ENCODE measurements at regions not wholly inside any gene's neighbourhood (a gene's known extent, or its start where the extent isn't known, plus 50 kb on each side); places are given as distances from the start of the nearest gene placed in this dataset.

- peaks cover 2 to 30% (median 10%) of the 10 kb centered on the region in 6 donors for H3K9me3 Mint-ChIP-seq
- H3K36me3 Mint-ChIP-seq, result no peaks in the 10 kb centered on the region
- H3K4me1 Mint-ChIP-seq, result no peaks in the 10 kb centered on the region
- no peaks in the 10 kb centered on the region for H3K27me3 Mint-ChIP-seq (ENCODE audit: low read depth in 3 of 3)
- no peak for DNase-seq
- H3K4me3 Mint-ChIP-seq, result no peak overlapping the region
- H3K27ac Mint-ChIP-seq, result no peak overlapping the region
These were observed 134.6 kb upstream of the PDZRN3 start for GRCh38 chr3:73759297-73759711.

DNA sequence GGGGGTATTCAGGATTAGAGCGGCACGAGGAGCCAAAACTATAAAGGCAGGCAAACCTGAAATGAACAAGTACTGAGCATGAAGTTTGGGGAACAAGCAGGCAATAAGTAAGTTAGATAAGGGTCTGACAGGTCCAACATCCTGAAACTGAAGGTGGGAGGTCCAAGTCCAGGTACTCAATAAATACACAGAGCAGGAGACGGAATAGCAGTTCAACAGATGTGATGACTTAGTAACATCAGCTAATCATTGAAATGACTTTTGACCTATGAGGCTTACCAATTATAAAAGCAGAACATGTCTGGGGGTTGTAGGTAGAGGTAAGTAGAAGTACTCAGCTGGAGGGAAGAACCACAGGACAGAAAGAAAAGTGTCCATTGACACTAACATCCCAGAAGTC, 132.8 kb upstream of the PDZRN3 start:
- DNase-seq, result no peak
- Mint-ChIP-seq H3K27ac (no peak overlapping the region), H3K36me3 (no peaks in the 10 kb centered on the region), H3K27me3 (ENCODE audit: low read depth in 3 of 3) (no peaks in the 10 kb centered on the region), H3K4me3 (no peak overlapping the region), H3K4me1 (no peaks in the 10 kb centered on the region), H3K9me3 (peaks cover 2 to 17% (median 7%) of the 10 kb centered on the region in 6 donors)

- no peak for DNase-seq
- Mint-ChIP-seq H3K36me3 (no peaks in the 10 kb centered on the region), H3K4me1 (no peaks in the 10 kb centered on the region), H3K4me3 (no peak overlapping the region), H3K9me3 (peaks cover 0 to 22% (median 5%) of the 10 kb centered on the region in 6 donors), H3K27ac (no peak overlapping the region), H3K27me3 (ENCODE audit: low read depth in 3 of 3) (no peaks in the 10 kb centered on the region)
These were observed 129.2 kb upstream of the PDZRN3 start for GRCh38 chr3:73753985-73754384.

GRCh38 chr3:73752338-73752737, 127.6 kb upstream of the PDZRN3 start:
- Mint-ChIP-seq H3K36me3 (no peaks in the 10 kb centered on the region), H3K9me3 (peaks cover 0 to 7% (median 5%) of the 10 kb centered on the region in 6 donors), H3K27me3 (ENCODE audit: low read depth in 3 of 3) (no peaks in the 10 kb centered on the region), H3K4me3 (no peak overlapping the region), H3K27ac (no peak overlapping the region), H3K4me1 (no peaks in the 10 kb centered on the region)
- DNase-seq, result no peak

GRCh38 chr3:73746623-73747022, 121.9 kb upstream of the PDZRN3 start:
- peaks cover 0 to 2% (median 0%) of the 10 kb centered on the region in 3 donors for H3K27me3 Mint-ChIP-seq (ENCODE audit: low read depth in 3 of 3)
- H3K4me3 Mint-ChIP-seq, result no peak overlapping the region
- no peaks in the 10 kb centered on the region for H3K4me1 Mint-ChIP-seq
- no peaks in the 10 kb centered on the region for H3K36me3 Mint-ChIP-seq
- no peak for DNase-seq
- H3K9me3 Mint-ChIP-seq, result peaks cover 0 to 8% (median 2%) of the 10 kb centered on the region in 6 donors
- H3K27ac Mint-ChIP-seq, result no peak overlapping the region

- no peak for DNase-seq
- H3K36me3 Mint-ChIP-seq, result no peaks in the 10 kb centered on the region
- peaks cover 0 to 2% (median 0%) of the 10 kb centered on the region in 3 donors for H3K27me3 Mint-ChIP-seq (ENCODE audit: low read depth in 3 of 3)
- no peaks in the 10 kb centered on the region for H3K4me1 Mint-ChIP-seq
- no peak overlapping the region for H3K4me3 Mint-ChIP-seq
- H3K9me3 Mint-ChIP-seq, result peaks cover 0 to 8% (median 2%) of the 10 kb centered on the region in 6 donors
- H3K27ac Mint-ChIP-seq, result no peak overlapping the region
These were observed 120.9 kb upstream of the PDZRN3 start for GRCh38 chr3:73745526-73746191.

GRCh38 chr3:73743551-73743950, 118.8 kb upstream of the PDZRN3 start:
- no peak overlapping the region for H3K27ac Mint-ChIP-seq

GRCh38 chr3:73739791-73740453, 115.2 kb upstream of the PDZRN3 start:
- Mint-ChIP-seq H3K9me3 (peaks cover 0 to 15% (median 9%) of the 10 kb centered on the region in 6 donors), H3K4me1 (no peaks in the 10 kb centered on the region), H3K27me3 (ENCODE audit: low read depth in 3 of 3) (peaks cover 0 to 3% (median 0%) of the 10 kb centered on the region in 3 donors), H3K4me3 (no peak overlapping the region), H3K36me3 (no peaks in the 10 kb centered on the region), H3K27ac (no peak overlapping the region)
- no peak for DNase-seq

More at GRCh38 chr3:73743551-73743950, 118.8 kb upstream of the PDZRN3 start:
- H3K4me1 Mint-ChIP-seq, result no peaks in the 10 kb centered on the region
- H3K27me3 Mint-ChIP-seq (ENCODE audit: low read depth in 3 of 3), result peaks cover 0 to 2% (median 0%) of the 10 kb centered on the region in 3 donors
- no peak for DNase-seq
- H3K36me3 Mint-ChIP-seq, result no peaks in the 10 kb centered on the region
- no peak overlapping the region for H3K4me3 Mint-ChIP-seq
- peaks cover 0 to 10% (median 8%) of the 10 kb centered on the region in 6 donors for H3K9me3 Mint-ChIP-seq

- Mint-ChIP-seq H3K27me3 (ENCODE audit: low read depth in 3 of 3) (peaks cover 0 to 3% (median 0%) of the 10 kb centered on the region in 3 donors), H3K36me3 (no peaks in the 10 kb centered on the region), H3K9me3 (peaks cover 0 to 15% (median 9%) of the 10 kb centered on the region in 6 donors), H3K4me1 (no peaks in the 10 kb centered on the region), H3K4me3 (no peak overlapping the region), H3K27ac (no peak overlapping the region)
- DNase-seq, result no peak
These were observed 114.0 kb upstream of the PDZRN3 start for GRCh38 chr3:73738711-73739110.

DNA sequence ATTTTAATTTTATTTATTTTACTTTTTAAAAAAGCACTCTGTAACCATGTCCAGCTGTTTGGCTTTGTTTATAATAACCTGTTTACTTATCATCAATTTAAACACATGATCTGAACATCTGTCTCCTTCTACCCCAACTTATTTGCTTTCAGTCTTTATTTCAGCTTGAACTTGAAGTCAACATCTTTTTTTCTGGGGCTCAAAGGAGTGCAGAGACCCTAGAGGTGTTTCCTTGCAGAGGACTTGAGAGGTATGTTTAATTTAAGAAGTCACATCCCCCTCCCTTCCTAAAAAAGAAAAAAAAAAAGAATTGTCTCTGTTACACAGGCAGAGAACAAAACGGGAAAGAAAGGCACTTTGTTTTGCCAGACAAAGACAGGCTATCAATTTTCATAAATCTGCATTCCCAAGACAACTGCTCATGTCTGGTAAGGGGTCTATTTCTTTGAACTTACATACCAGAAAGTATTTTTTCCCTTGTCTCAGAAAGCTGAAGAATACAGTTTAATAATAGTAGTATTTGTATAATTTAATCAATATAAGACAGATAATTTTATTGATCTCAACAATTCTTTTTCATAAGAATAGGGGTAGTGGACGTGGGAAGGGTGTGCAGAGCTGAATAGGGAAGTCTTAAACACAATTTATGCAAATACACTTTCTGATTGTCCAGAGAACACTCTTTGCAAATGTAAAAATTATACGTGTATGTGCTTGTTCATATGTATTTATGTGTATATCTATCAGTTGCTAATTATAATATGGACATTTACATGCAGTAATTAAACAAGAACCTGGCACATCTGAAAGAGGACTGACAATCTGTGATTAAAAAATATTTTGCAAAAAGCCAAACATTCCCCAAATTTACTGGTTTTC, 109.7 kb upstream of the PDZRN3 start:
- no peaks in the 10 kb centered on the region for H3K4me1 Mint-ChIP-seq
- peaks cover 0 to 1% (median 0%) of the 10 kb centered on the region in 3 donors for H3K27me3 Mint-ChIP-seq (ENCODE audit: low read depth in 3 of 3)
- peaks cover 3 to 25% (median 11%) of the 10 kb centered on the region in 6 donors for H3K9me3 Mint-ChIP-seq
- H3K36me3 Mint-ChIP-seq, result no peaks in the 10 kb centered on the region
- H3K4me3 Mint-ChIP-seq, result no peak overlapping the region
- DNase-seq, result no peak
- H3K27ac Mint-ChIP-seq, result no peak overlapping the region

- Mint-ChIP-seq H3K36me3 (no peaks in the 10 kb centered on the region), H3K4me3 (no peak overlapping the region), H3K27me3 (ENCODE audit: low read depth in 3 of 3) (peaks cover 0 to 1% (median 0%) of the 10 kb centered on the region in 3 donors), H3K4me1 (no peaks in the 10 kb centered on the region), H3K9me3 (peaks cover 3 to 22% (median 12%) of the 10 kb centered on the region in 6 donors), H3K27ac (no peak overlapping the region)
- no peak for DNase-seq
These were observed 109.0 kb upstream of the PDZRN3 start for GRCh38 chr3:73733746-73734145.

DNA sequence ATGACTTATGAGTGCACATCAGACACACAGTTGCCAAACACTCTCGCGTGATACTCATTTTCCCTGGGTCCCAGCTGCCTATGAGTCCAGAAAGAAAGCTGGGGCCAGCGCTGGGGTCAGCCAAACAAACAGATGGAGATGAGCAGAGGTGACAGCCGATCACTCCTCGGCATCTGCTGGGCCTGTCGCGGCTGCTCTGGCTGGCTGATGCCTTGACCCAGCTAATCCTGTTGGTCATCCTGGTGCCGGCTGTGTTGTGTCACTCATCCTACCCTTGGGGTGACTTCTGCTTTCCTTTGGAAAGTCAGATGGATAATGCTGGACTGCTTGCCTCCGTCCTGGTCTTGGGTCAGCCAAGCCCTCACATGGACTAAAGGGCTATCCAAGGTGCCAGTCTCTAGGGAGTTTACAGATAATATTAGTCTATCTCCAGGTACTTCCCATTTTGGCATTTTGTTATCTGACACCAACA, 105.3 kb upstream of the PDZRN3 start:
- no peaks in the 10 kb centered on the region for H3K27me3 Mint-ChIP-seq (ENCODE audit: low read depth in 3 of 3)
- no peak for DNase-seq
- no peaks in the 10 kb centered on the region for H3K4me1 Mint-ChIP-seq
- H3K27ac Mint-ChIP-seq, result no peak overlapping the region
- H3K4me3 Mint-ChIP-seq, result no peak overlapping the region
- H3K9me3 Mint-ChIP-seq, result peaks cover 6 to 26% (median 10%) of the 10 kb centered on the region in 6 donors
- H3K36me3 Mint-ChIP-seq, result no peaks in the 10 kb centered on the region

DNA sequence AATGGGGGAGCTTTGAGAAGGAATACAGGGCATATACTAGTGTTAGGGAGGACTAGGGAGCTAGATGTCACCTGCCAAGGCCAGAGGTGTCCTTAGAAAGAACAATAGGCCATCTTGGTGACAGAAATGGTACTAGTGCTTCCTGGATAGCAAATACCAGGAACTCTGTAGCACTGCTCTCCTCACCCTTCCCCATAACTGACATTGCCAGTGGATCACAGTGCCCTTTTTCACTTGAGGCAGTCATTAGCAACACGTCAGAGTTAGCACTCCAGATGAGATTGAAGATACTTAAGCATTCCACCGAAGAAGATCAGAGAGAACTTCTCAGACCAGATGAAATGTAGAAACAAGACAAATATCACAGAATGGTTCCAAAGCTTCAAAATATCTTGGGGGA, 103.1 kb upstream of the PDZRN3 start:
- H3K36me3 Mint-ChIP-seq, result no peaks in the 10 kb centered on the region

More for the DNA sequence above, 103.1 kb upstream of the PDZRN3 start:
- no peaks in the 10 kb centered on the region for H3K4me1 Mint-ChIP-seq
- H3K4me3 Mint-ChIP-seq, result no peak overlapping the region
- H3K9me3 Mint-ChIP-seq, result peaks cover 5 to 34% (median 10%) of the 10 kb centered on the region in 6 donors
- H3K27me3 Mint-ChIP-seq (ENCODE audit: low read depth in 3 of 3), result no peaks in the 10 kb centered on the region
- DNase-seq, result no peak
- H3K27ac Mint-ChIP-seq, result no peak overlapping the region

Data from immature natural killer cell (primary cell).